Heart left ventricle (tissue), 16 donors: ENCODE measurements at regions not wholly inside any gene's neighbourhood (a gene's known extent, or its start where the extent isn't known, plus 50 kb on each side); places are given as distances from the start of the nearest gene placed in this dataset.

Experiments used
- ATAC-seq, 4 donors: fragments of 200-7000 bp; cut with Tn5 transposase; one replicate each; pipeline ENCODE4 v1.9.1; 2020 to 2022; ENCODE audit warnings: moderate library complexity in 4 of 4, mild to moderate bottlenecking in 3 of 4, moderate number of reproducible peaks in 1 of 4
- DNase-seq, 5 donors: peaks; one replicate each; pipeline ENCODE4 v3.0.0-alpha.2; 2020
- H3K27ac ChIP-seq, 12 donors: fragments of 200-600 bp; sonication (generic) in 4 of 12; one replicate each; pipeline versions ENCODE4 v1.5.0 to v1.8.0; 2016 to 2022; ENCODE audit warnings: mild to moderate bottlenecking in 2 of 12
- H3K27me3 ChIP-seq, 9 donors: fragments of 200-600 bp; sonication (generic) in 2 of 9; one replicate each; pipeline versions ENCODE4 v1.5.1 to v1.8.0; 2016 to 2022; ENCODE audit warnings: mild to moderate bottlenecking in 3 of 9
- H3K36me3 ChIP-seq, 9 donors: fragments of 200-600 bp; sonication (generic) in 2 of 9; one replicate each; pipeline versions ENCODE4 v1.5.0 to v1.8.0; 2018 to 2022; ENCODE audit warnings: mild to moderate bottlenecking in 2 of 9
- H3K4me1 ChIP-seq, 12 donors: fragments of 200-600 bp; sonication (generic) in 4 of 12; one replicate each; pipeline versions ENCODE4 v1.5.0 to v1.8.0; 2016 to 2022; ENCODE audit warnings: mild to moderate bottlenecking in 3 of 12
- H3K4me3 ChIP-seq, 12 donors: fragments of 200-600 bp; sonication (generic) in 4 of 12; one replicate each; pipeline versions ENCODE4 v1.5.0 to v1.8.0; 2017 to 2022; ENCODE audit warnings: mild to moderate bottlenecking in 9 of 12, moderate library complexity in 4 of 12
- H3K9me3 ChIP-seq, 12 donors: fragments of 200-600 bp; sonication (generic) in 4 of 12; one replicate each; pipeline versions ENCODE4 v1.5.0 to v1.8.0; 2016 to 2022; ENCODE audit warnings: mild to moderate bottlenecking in 1 of 12
- POLR2A ChIP-seq, 2 donors: fragments of 450-650 bp; IDR thresholded peaks; one replicate each; pipeline ENCODE4 v1.6.1; 2017; ENCODE audit warnings: antibody characterized with exemption in 2 of 2, mild to moderate bottlenecking in 2 of 2, moderate library complexity in 2 of 2
- WGBS, 4 donors: extraction: QIAGEN DNeasy Blood & Tissue Kit in 2 of 4; methylation state at CpG; one replicate each; pipeline versions ENCODE4 v1.1.5 to v1.1.7; 2013 to 2018; 5-methylcytosine and 5-hydroxymethylcytosine counted together
- intact Hi-C, 10 donors: fragments of 100-400 bp; cut with DNase I; formaldehyde crosslinking; loops; one replicate each; pipeline versions ENCODE4 v1.11.1 to v1.14.2; 2022
- TF ChIP-seq, protein P1 (sequence below), 12 donors: fragments of 200-600 bp; sonication (generic) in 4 of 12; IDR thresholded peaks; one replicate each; pipeline versions ENCODE4 v1.5.0 to v1.8.0; 2018 to 2022; ENCODE audit warnings: antibody characterized with exemption in 12 of 12, mild to moderate bottlenecking in 5 of 12
- donor health status: ischemic (EF 13 %, LVEDD 7.1; RV severe dilation, severe dysfunction).
- donor health status: healthy with polysubstance abuse.
- donor health status: DM: no; HTN: yes; CAD: no.
- donor health status: DM: no; HTN: no; CAD: no.
- donor health status: ischemic (EF 25% LVEDD 6.9; RV normal size, moderate dysfunction).
- donor health status: ischemic (EF 25% LVEDD 5.7; RV mildly dilated, moderate dysfunction).
- donor health status: healthy.
- donor health status: DM: yes; HTN: yes; CAD: no.
- donor health status: ischemic (EF 35%, LVEDD 5.7; RV mildly dilated, moderate dysfunction).
- donor health status: nonischemic (EF 11% LVEDD 7.7; RV severe dilation, severe dysfunction).
- donor health status: DM: yes; HTN: yes; CAD: no.
- donor health status: PGD.
- donor health status: ischemic (EF 29% LVEDD 5.4; RV normal size, mild dysfunction).
- donor health status: nonischemic (EF 23%, LVEDD 6.1; RV moderate dilation, normal function).

- Histone ChIP-seq H3K27me3 (no peaks in the 10 kb centered on the region), H3K27ac (no peak overlapping the region), H3K9me3 (peaks cover 0 to 14% (median 0%) of the 10 kb centered on the region in 12 donors), H3K4me1 (no peaks in the 10 kb centered on the region), H3K4me3 (no peak overlapping the region), H3K36me3 (no peaks in the 10 kb centered on the region)
- intact Hi-C loops: no loop called here
- TF ChIP-seq POLR2A (IDR thresholded peaks at IDR 0.05): no peak
- TF ChIP-seq, protein P1, sequence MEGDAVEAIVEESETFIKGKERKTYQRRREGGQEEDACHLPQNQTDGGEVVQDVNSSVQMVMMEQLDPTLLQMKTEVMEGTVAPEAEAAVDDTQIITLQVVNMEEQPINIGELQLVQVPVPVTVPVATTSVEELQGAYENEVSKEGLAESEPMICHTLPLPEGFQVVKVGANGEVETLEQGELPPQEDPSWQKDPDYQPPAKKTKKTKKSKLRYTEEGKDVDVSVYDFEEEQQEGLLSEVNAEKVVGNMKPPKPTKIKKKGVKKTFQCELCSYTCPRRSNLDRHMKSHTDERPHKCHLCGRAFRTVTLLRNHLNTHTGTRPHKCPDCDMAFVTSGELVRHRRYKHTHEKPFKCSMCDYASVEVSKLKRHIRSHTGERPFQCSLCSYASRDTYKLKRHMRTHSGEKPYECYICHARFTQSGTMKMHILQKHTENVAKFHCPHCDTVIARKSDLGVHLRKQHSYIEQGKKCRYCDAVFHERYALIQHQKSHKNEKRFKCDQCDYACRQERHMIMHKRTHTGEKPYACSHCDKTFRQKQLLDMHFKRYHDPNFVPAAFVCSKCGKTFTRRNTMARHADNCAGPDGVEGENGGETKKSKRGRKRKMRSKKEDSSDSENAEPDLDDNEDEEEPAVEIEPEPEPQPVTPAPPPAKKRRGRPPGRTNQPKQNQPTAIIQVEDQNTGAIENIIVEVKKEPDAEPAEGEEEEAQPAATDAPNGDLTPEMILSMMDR (IDR thresholded peaks at IDR 0.05): no peak
- no peak for DNase-seq
- no peak for ATAC-seq
- 87 to 93% (median 89%) methylated on average over 7 of the region's 7 CpGs for WGBS, 4 donors
These were observed 90.7 kb downstream of the URB2 start for GRCh38 chr1:229716704-229717103.

DNA sequence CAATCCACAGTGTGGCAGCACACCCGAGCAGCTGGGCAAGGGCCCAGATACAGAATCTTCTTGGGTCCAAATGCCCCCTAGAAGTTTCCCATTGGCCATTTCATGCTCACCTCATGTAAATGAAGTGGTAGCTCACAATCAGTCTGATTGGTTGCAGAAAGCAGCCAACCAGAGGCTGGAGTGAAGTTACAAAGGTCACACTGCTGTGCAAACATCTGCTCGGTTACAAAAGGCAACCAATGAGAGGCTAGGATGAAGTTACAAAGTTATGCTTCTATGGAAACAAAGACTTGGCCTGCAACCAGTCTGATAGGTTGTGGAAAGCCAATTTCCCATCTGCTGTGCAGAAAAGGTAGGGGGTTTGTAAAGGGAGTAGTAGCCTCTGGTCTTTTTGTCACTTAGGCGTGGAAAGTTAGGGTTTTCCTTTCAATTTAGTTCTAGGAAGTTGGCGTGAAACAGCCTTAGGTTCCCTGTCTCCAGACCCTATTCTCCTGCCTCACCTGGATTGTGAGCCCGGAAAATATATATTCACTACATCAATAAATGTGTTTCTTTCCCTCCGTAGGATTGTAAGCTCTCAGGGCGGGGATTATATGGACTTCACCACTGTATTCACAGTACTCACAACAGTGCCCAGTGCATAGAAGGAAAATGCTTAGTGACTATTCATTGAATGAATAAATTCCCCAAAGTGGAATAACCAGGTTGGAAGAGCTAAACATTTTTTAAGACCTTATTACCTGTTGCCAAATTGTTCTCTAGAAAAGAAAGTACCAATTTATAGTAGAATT lies 91.9 kb downstream of the URB2 start:
- H3K27me3 ChIP-seq: no peaks in the 10 kb centered on the region
- no peak for ATAC-seq
- no peak overlapping the region for H3K27ac ChIP-seq
- WGBS, 4 donors: 86 to 91% (median 90%) methylated on average over 7 of the region's 7 CpGs
- DNase-seq: no peak
- TF ChIP-seq, protein P1 (IDR thresholded peaks at IDR 0.05): no peak
- TF ChIP-seq POLR2A (IDR thresholded peaks at IDR 0.05): no peak
- intact Hi-C loops: no loop called here
- H3K4me1 ChIP-seq: no peaks in the 10 kb centered on the region
- no peaks in the 10 kb centered on the region for H3K36me3 ChIP-seq
- H3K4me3 ChIP-seq: no peak overlapping the region
- peaks cover 0 to 24% (median 0%) of the 10 kb centered on the region in 12 donors for H3K9me3 ChIP-seq

GRCh38 chr1:229726061-229726460 lies 100.0 kb downstream of the URB2 start:
- WGBS, 4 donors: 36 to 40% (median 38%) methylated on average over 3 of the region's 3 CpGs
- TF ChIP-seq, protein P1 (IDR thresholded peaks at IDR 0.05): no peak
- TF ChIP-seq POLR2A (IDR thresholded peaks at IDR 0.05): no peak
- Histone ChIP-seq H3K27me3 (peaks cover 0 to 4% (median 0%) of the 10 kb centered on the region in 9 donors), H3K27ac (no peak overlapping the region), H3K9me3 (peaks cover 0 to 23% (median 0%) of the 10 kb centered on the region in 12 donors), H3K4me1 (no peaks in the 10 kb centered on the region), H3K4me3 (no peak overlapping the region), H3K36me3 (no peaks in the 10 kb centered on the region)
- DNase-seq: no peak
- intact Hi-C loops: no loop called here
- ATAC-seq: no peak

GRCh38 chr1:229729916-229730315 lies 103.9 kb downstream of the URB2 start:
- H3K27me3 ChIP-seq: peaks cover 0 to 4% (median 0%) of the 10 kb centered on the region in 9 donors
- TF ChIP-seq POLR2A (IDR thresholded peaks at IDR 0.05): no peak
- TF ChIP-seq, protein P1 (IDR thresholded peaks at IDR 0.05): no peak
- no peaks in the 10 kb centered on the region for H3K4me1 ChIP-seq
- intact Hi-C loops: no loop called here
- H3K9me3 ChIP-seq: no peaks in the 10 kb centered on the region
- no peaks in the 10 kb centered on the region for H3K36me3 ChIP-seq
- H3K4me3 ChIP-seq: no peak overlapping the region
- H3K27ac ChIP-seq: no peak overlapping the region
- no peak for DNase-seq
- no peak for ATAC-seq
